GM12878 (cell line): ENCODE measurements at regions not wholly inside any gene's neighbourhood (a gene's known extent, or its start where the extent isn't known, plus 50 kb on each side); places are given as distances from the start of the nearest gene placed in this dataset.

ENCODE experiments used
- ATAC-seq: fragments of 200-7000 bp; cut with Tn5 transposase; 3 replicates; pipeline ENCODE4 v1.9.1; 2020; ENCODE audit warnings: mild to moderate bottlenecking, moderate library complexity
- BruUV-seq: library from RNA; stranded (reverse); fragments of 400-500 nt; replicated peaks from 2 replicates; lab custom pipeline; 2021; lab: Mats Ljungman, UMichigan
- CTCF ChIA-PET: fragments of 300-600 bp; sonication (Branson Sonifier 250); formaldehyde crosslinking; extraction: SDS; loops from one replicate; lab custom pipeline; 2021; ENCODE audit warnings: inconsistent platforms; lab: Yijun Ruan, JAX
- POLR2A ChIA-PET: fragments of 350-600 bp; formaldehyde crosslinking; extraction: SDS; loops from one replicate; lab custom pipeline; 2021; ENCODE audit warnings: inconsistent platforms; lab: Charles Lee
- RAD21 ChIA-PET: fragments of 300-600 bp; sonication (Branson Sonifier 250); formaldehyde crosslinking; loops from one replicate; lab custom pipeline; 2023; ENCODE audit warnings: antibody characterized with exemption; ENCODE audit not compliant: unreplicated experiment; lab: Charles Lee
- SMC1A ChIA-PET: fragments of 300-600 bp; sonication (Branson Sonifier 250); formaldehyde crosslinking; loops from one replicate; lab custom pipeline; 2023; ENCODE audit not compliant: unreplicated experiment, uncharacterized antibody; lab: Charles Lee
- DNase-seq: peaks from one replicate; pipeline ENCODE4 v3.0.0-alpha.2; 2011; ENCODE audit warnings: low read depth, low spot score
- FAIRE-seq: peaks from 3 replicates; lab custom pipeline; 2011; peaks lifted over from hg19 to GRCh38; lab: Jason Lieb, UNC
- H2AFZ ChIP-seq: 2 replicates; pipeline ENCODE4 v1.6.0; 2011; ENCODE audit warnings: low read depth, low read length, control low read depth; ENCODE audit not compliant: control insufficient read depth
- H3K27ac ChIP-seq: 2 replicates; pipeline ENCODE4 v1.5.1; 2011; ENCODE audit warnings: control low read depth; ENCODE audit not compliant: control insufficient read depth, insufficient read depth
- H3K27me3 ChIP-seq, 2 experiments: replicated peaks in 1 of 2; 2 replicates each; pipeline versions ENCODE4 v1.6.0 to v1.6.1; 2011; ENCODE audit warnings: low read length in 1 of 2; ENCODE audit not compliant: control insufficient read depth in 2 of 2, insufficient read depth in 2 of 2
- H3K36me3 ChIP-seq, 2 experiments: 2 replicates each; pipeline ENCODE4 v1.5.1; 2011; ENCODE audit warnings: low read length in 1 of 2; ENCODE audit not compliant: control insufficient read depth in 2 of 2, insufficient read depth in 2 of 2
- H3K4me1 ChIP-seq: 2 replicates; pipeline ENCODE4 v1.6.1; 2011; ENCODE audit warnings: mild to moderate bottlenecking, low read length, moderate library complexity, mixed read lengths; ENCODE audit not compliant: control insufficient read depth, insufficient read depth
- H3K4me2 ChIP-seq: 2 replicates; pipeline ENCODE4 v1.6.0; 2011; ENCODE audit warnings: control low read depth; ENCODE audit not compliant: control insufficient read depth, insufficient read depth
- H3K4me3 ChIP-seq: fragments of 200-600 bp; sonication (generic); 2 replicates; pipeline ENCODE4 v1.5.1; 2016
- H3K79me2 ChIP-seq: 2 replicates; pipeline ENCODE4 v1.6.0; 2011; ENCODE audit warnings: low read length; ENCODE audit not compliant: control insufficient read depth, insufficient read depth
- H3K9ac ChIP-seq: 2 replicates; pipeline ENCODE4 v1.8.0; 2011; ENCODE audit warnings: low read length, control low read depth, mixed read lengths; ENCODE audit not compliant: control insufficient read depth, insufficient read depth
- H3K9me3 ChIP-seq: replicated peaks from 3 replicates; pipeline ENCODE4 v1.5.1; 2011; ENCODE audit warnings: mild to moderate bottlenecking, low read length; ENCODE audit not compliant: control insufficient read depth, insufficient read depth
- H4K20me1 ChIP-seq: 2 replicates; pipeline ENCODE4 v1.6.0; 2011; ENCODE audit not compliant: control insufficient read depth, insufficient read depth
- CEBPB ChIP-seq, 2 experiments: fragments of 150-350 bp in 1 of 2; IDR thresholded peaks; 2 replicates each; pipeline ENCODE4 v1.6.1; 2012 to 2014; ENCODE audit warnings: low read depth in 2 of 2, low read length in 2 of 2, borderline replicate concordance in 1 of 2, inconsistent platforms in 1 of 2
- GATAD2B ChIP-seq: fragments of 450-650 bp; conservative IDR thresholded peaks from 2 replicates; pipeline ENCODE4 v1.6.1; 2017; ENCODE audit warnings: low read depth, mild to moderate bottlenecking, moderate library complexity
- IKZF2 ChIP-seq, 2 experiments: fragments of 450-650 bp; IDR thresholded peaks; 2 replicates each; pipeline ENCODE4 v1.6.1; 2017; ENCODE audit warnings: mild to moderate bottlenecking in 2 of 2, moderate library complexity in 2 of 2
- MYC ChIP-seq: IDR thresholded peaks from 2 replicates; pipeline ENCODE4 v1.6.1; 2011; ENCODE audit warnings: mild to moderate bottlenecking, low read length, moderate library complexity, inconsistent platforms; ENCODE audit not compliant: insufficient read depth, insufficient replicate concordance, insufficient read length, severe bottlenecking
- NR2C1 ChIP-seq: fragments of 450-650 bp; IDR thresholded peaks from 2 replicates; pipeline ENCODE4 v1.6.1; 2017; ENCODE audit warnings: antibody characterized with exemption, mild to moderate bottlenecking, moderate library complexity
- ZBTB4 ChIP-seq: fragments of 450-650 bp; formaldehyde crosslinking; IDR thresholded peaks from 2 replicates; pipeline ENCODE4 v1.4.0; 2022; ENCODE audit warnings: mild to moderate bottlenecking, moderate library complexity
- WGBS: methylation state at CpG from one replicate; pipeline ENCODE4 v1.1.6; 2016; ENCODE audit warnings: low lambda C conversion rate; ENCODE audit not compliant: insufficient replicate concordance, insufficient coverage; ENCODE audit errors: missing lambda C conversion rate; 5-methylcytosine and 5-hydroxymethylcytosine counted together
- in situ Hi-C: fragments of 300-500 bp; cut with MboI; formaldehyde crosslinking; loops from 9 replicates; pipeline ENCODE4 v1.14.3; 2018; ENCODE audit warnings: mixed read lengths
- intact Hi-C: fragments of 100-400 bp; cut with micrococcal nuclease; formaldehyde crosslinking; loops from one replicate; pipeline ENCODE4 v1.14.2; 2022; ENCODE audit not compliant: unreplicated experiment

- no peaks in the 10 kb centered on the region for H3K79me2 ChIP-seq
- BruUV-seq: no TSS peak
- ChIA-PET POLR2A (no interaction called here), RAD21 (no interaction called here), SMC1A (no interaction called here), CTCF (no interaction called here)
- H2AFZ ChIP-seq: no peak overlapping the region
- H3K4me1 ChIP-seq: no peaks in the 10 kb centered on the region
- in situ Hi-C loops (no loop called here), intact Hi-C loops (no loop called here)
- H3K27me3 ChIP-seq: no peaks in the 10 kb centered on the region
- no peak for DNase-seq
- FAIRE-seq: no peak
- 31% methylated on average over 2 of the region's 2 CpGs for WGBS
- H3K9me3 ChIP-seq: no peaks in the 10 kb centered on the region
- no peak overlapping the region for H3K4me3 ChIP-seq
- no peak overlapping the region for H3K27ac ChIP-seq
- H3K4me2 ChIP-seq: no peak overlapping the region
- no peaks in the 10 kb centered on the region for H3K36me3 ChIP-seq
- no peaks in the 10 kb centered on the region for H4K20me1 ChIP-seq
- no peak for TF ChIP-seq ZBTB4
- no peak for TF ChIP-seq IKZF2 (IDR thresholded peaks at IDR 0.05)
- ATAC-seq: no peak
- H3K9ac ChIP-seq: no peak overlapping the region
These were observed 495.6 kb downstream of the RPS24 start for GRCh38 chr10:78529262-78529661.

DNA sequence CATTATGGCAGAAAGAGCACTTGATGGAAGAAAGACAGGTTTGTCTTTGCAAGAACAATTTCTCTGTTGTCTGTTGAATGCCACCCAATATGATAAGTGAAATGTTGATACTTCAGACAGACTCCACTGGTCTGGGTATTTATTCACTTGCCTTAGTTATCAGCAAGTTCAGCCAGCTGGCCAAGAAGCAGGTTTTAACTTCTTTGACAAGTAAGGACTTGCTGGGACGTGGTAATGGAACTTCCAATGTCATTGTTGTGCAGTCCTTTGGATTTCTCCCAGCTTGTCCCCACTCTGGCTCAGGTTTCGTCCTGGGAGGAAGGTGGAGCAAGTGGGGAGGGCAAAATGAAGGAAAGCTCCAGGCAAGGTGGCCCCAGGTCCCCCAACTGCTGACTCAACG is 497.4 kb downstream of the RPS24 start:
- ChIA-PET POLR2A (no interaction called here), SMC1A (no interaction called here), CTCF (no interaction called here), RAD21 (no interaction called here)
- FAIRE-seq (no peak), DNase-seq (no peak), ATAC-seq (no peak)
- Histone ChIP-seq H3K4me2 (no peak overlapping the region), H3K9ac (no peak overlapping the region), H3K27ac (no peak overlapping the region), H3K79me2 (no peaks in the 10 kb centered on the region), H3K9me3 (no peaks in the 10 kb centered on the region), H4K20me1 (no peaks in the 10 kb centered on the region), H3K36me3 (no peaks in the 10 kb centered on the region), H2AFZ (no peak overlapping the region), H3K27me3 (peaks cover 0 to 1% of the 10 kb centered on the region in 2 experiments; a peak in 1 of 4 replicates), H3K4me3 (no peak overlapping the region), H3K4me1 (no peaks in the 10 kb centered on the region)
- in situ Hi-C loops: no loop called here
- 0% methylated on average over 2 of the region's 3 CpGs for WGBS
- intact Hi-C loops: no loop called here
- no TSS peak for BruUV-seq
- TF ChIP-seq CEBPB (IDR thresholded peaks at IDR 0.05; ENCODE audit: borderline replicate concordance in 1 of 2, low read depth in 2 of 2, low read length in 2 of 2) (no peak), GATAD2B (no peak), NR2C1 (no peak), MYC (no peak)
